H1 (cell line): ENCODE measurements at regions not wholly inside any gene's neighbourhood (a gene's known extent, or its start where the extent isn't known, plus 50 kb on each side); places are given as distances from the start of the nearest gene placed in this dataset.

Source experiments
- CTCF ChIA-PET: fragments of 300-600 bp; sonication (Branson Sonifier 250); formaldehyde crosslinking; loops from one replicate; lab custom pipeline; 2021; ENCODE audit not compliant: partially characterized antibody; lab: Charles Lee
- POLR2A ChIA-PET: fragments of 300-600 bp; sonication (Branson Sonifier 250); formaldehyde crosslinking; loops from one replicate; lab custom pipeline; 2021; ENCODE audit warnings: inconsistent platforms; ENCODE audit not compliant: partially characterized antibody; lab: Charles Lee
- DNase-seq, 2 experiments: peaks; one replicate each; pipeline versions ENCODE4 v3.0.0 to v3.0.0-alpha.2; 2010 to 2022; ENCODE audit warnings: low spot score in 2 of 2, low read depth in 1 of 2, mixed read lengths in 1 of 2
- FAIRE-seq: peaks from 2 replicates; lab custom pipeline; 2011; peaks lifted over from hg19 to GRCh38; lab: Jason Lieb, UNC
- H2AFZ ChIP-seq: 2 replicates; pipeline ENCODE4 v1.8.1; 2012; ENCODE audit warnings: low read length, inconsistent platforms
- H2AK5ac ChIP-seq: 2 replicates; pipeline ENCODE4 v1.6.1; 2013; ENCODE audit warnings: low read depth, low read length
- H2BK120ac ChIP-seq: replicated peaks from 2 replicates; pipeline ENCODE3; 2013; ENCODE audit warnings: low read depth, low read length, inconsistent platforms
- H2BK12ac ChIP-seq: 2 replicates; pipeline ENCODE4 v1.6.1; 2013; ENCODE audit warnings: low read depth, low read length
- H2BK15ac ChIP-seq: 2 replicates; pipeline ENCODE4 v1.6.1; 2013; ENCODE audit warnings: low read length
- H2BK20ac ChIP-seq: 2 replicates; pipeline ENCODE4 v1.6.1; 2013; ENCODE audit warnings: low read length
- H2BK5ac ChIP-seq: 2 replicates; pipeline ENCODE4 v1.6.1; 2013; ENCODE audit warnings: low read depth, low read length
- H3K14ac ChIP-seq: 2 replicates; pipeline ENCODE4 v1.6.1; 2013; ENCODE audit warnings: inconsistent platforms; ENCODE audit not compliant: insufficient read length
- H3K18ac ChIP-seq: 2 replicates; pipeline ENCODE4 v1.6.1; 2013; ENCODE audit warnings: low read length; ENCODE audit errors: extremely low read depth
- H3K23ac ChIP-seq: 2 replicates; pipeline ENCODE4 v1.6.1; 2013; ENCODE audit warnings: inconsistent platforms; ENCODE audit not compliant: insufficient read length
- H3K23me2 ChIP-seq: 2 replicates; pipeline ENCODE4 v1.6.1; 2013; ENCODE audit warnings: low read depth, low read length
- H3K27ac ChIP-seq: 2 replicates; pipeline ENCODE4 v1.6.1; 2011; ENCODE audit warnings: low read depth, low read length, inconsistent platforms
- H3K27me3 ChIP-seq, 4 experiments: replicated peaks in 1 of 4; 1 replicate in 1 of 4; 2 replicates in 3 of 4; pipeline versions ENCODE4 v1.6.1 to v1.8.1; 2011 to 2013; ENCODE audit warnings: low read length in 3 of 4, mild to moderate bottlenecking in 3 of 4, inconsistent platforms in 2 of 4, mixed read lengths in 2 of 4, moderate library complexity in 1 of 4; ENCODE audit not compliant: control insufficient read depth in 3 of 4, insufficient read depth in 3 of 4; ENCODE audit errors: extremely low read depth in 1 of 4
- H3K36me3 ChIP-seq, 4 experiments: 2 replicates each; pipeline versions ENCODE4 v1.6.1 to v1.8.1; 2011 to 2013; ENCODE audit warnings: mild to moderate bottlenecking in 4 of 4, low read length in 3 of 4, moderate library complexity in 2 of 4, control low read depth in 1 of 4, inconsistent platforms in 1 of 4; ENCODE audit not compliant: insufficient read depth in 4 of 4, control insufficient read depth in 2 of 4
- H3K4ac ChIP-seq: replicated peaks from 2 replicates; pipeline ENCODE3; 2013; ENCODE audit warnings: low read length, low read depth, mixed read lengths, inconsistent platforms; ENCODE audit not compliant: insufficient read length
- H3K4me1 ChIP-seq, 4 experiments: replicated peaks in 1 of 4; 1 replicate in 1 of 4; 2 replicates in 3 of 4; pipeline versions ENCODE4 v1.6.1 to v1.8.1; 2011 to 2013; ENCODE audit warnings: low read length in 3 of 4, inconsistent platforms in 2 of 4, mixed read lengths in 1 of 4; ENCODE audit not compliant: insufficient read depth in 4 of 4, control insufficient read depth in 3 of 4
- H3K4me2 ChIP-seq, 2 experiments: 2 replicates each; pipeline versions ENCODE4 v1.6.1 to v1.8.1; 2011 to 2013; ENCODE audit warnings: low read depth in 2 of 2, low read length in 2 of 2, control low read depth in 1 of 2, inconsistent platforms in 1 of 2, mild to moderate bottlenecking in 1 of 2; ENCODE audit not compliant: insufficient read depth in 1 of 2
- H3K4me3 ChIP-seq, 4 experiments: fragments of 200-600, 300-600 bp in 1 of 4; sonication (generic), shearing (Covaris generic), sonication (Bioruptor Twin) in 1 of 4; 2 replicates each; pipeline versions ENCODE4 v1.5.1 to v1.8.1; 2011 to 2016; ENCODE audit warnings: low read length in 4 of 4, low read depth in 3 of 4, control low read depth in 2 of 4, inconsistent platforms in 2 of 4, mild to moderate bottlenecking in 2 of 4, mixed read lengths in 1 of 4, moderate library complexity in 1 of 4; ENCODE audit not compliant: insufficient read depth in 2 of 4; ENCODE audit errors: extremely low read depth in 1 of 4
- H3K56ac ChIP-seq: replicated peaks from 2 replicates; pipeline ENCODE3; 2013; ENCODE audit warnings: low read depth, mild to moderate bottlenecking, mixed read lengths, low read length, inconsistent platforms; ENCODE audit not compliant: insufficient read length
- H3K79me1 ChIP-seq: 2 replicates; pipeline ENCODE4 v1.6.1; 2013; ENCODE audit warnings: low read depth, low read length, control low read depth
- H3K79me2 ChIP-seq, 2 experiments: 2 replicates each; pipeline versions ENCODE4 v1.6.1 to v1.8.1; 2012 to 2013; ENCODE audit warnings: low read length in 2 of 2, mild to moderate bottlenecking in 2 of 2, inconsistent platforms in 1 of 2; ENCODE audit not compliant: insufficient read depth in 2 of 2, control insufficient read depth in 1 of 2
- H3K9ac ChIP-seq, 4 experiments: replicated peaks in 1 of 4; 1 replicate in 1 of 4; 2 replicates in 3 of 4; pipeline versions ENCODE4 v1.6.1 to v1.8.1; 2011 to 2013; ENCODE audit warnings: low read depth in 3 of 4, low read length in 3 of 4, control low read depth in 2 of 4, mild to moderate bottlenecking in 2 of 4, moderate library complexity in 2 of 4, inconsistent platforms in 1 of 4; ENCODE audit errors: extremely low read depth in 1 of 4
- H3K9me3 ChIP-seq, 2 experiments: 2 replicates each; pipeline versions ENCODE4 v1.6.1 to v1.8.1; 2012 to 2013; ENCODE audit warnings: mild to moderate bottlenecking in 2 of 2, moderate library complexity in 2 of 2, control low read depth in 1 of 2, inconsistent platforms in 1 of 2, low read depth in 1 of 2, low read length in 1 of 2, mixed read lengths in 1 of 2; ENCODE audit not compliant: insufficient read depth in 2 of 2
- H4K20me1 ChIP-seq, 2 experiments: replicated peaks in 1 of 2; 2 replicates each; pipeline versions ENCODE3 to v1.8.1; 2011 to 2013; ENCODE audit warnings: inconsistent platforms in 2 of 2, low read length in 2 of 2, mild to moderate bottlenecking in 1 of 2; ENCODE audit not compliant: insufficient read depth in 2 of 2, control insufficient read depth in 1 of 2
- H4K5ac ChIP-seq: 2 replicates; pipeline ENCODE4 v1.6.1; 2013; ENCODE audit warnings: low read length, low read depth, mixed read lengths, inconsistent platforms; ENCODE audit not compliant: insufficient read length
- H4K8ac ChIP-seq: 2 replicates; pipeline ENCODE4 v1.8.0; 2013; ENCODE audit warnings: mild to moderate bottlenecking, moderate library complexity, low read length, inconsistent platforms; ENCODE audit not compliant: insufficient read depth; ENCODE audit errors: extremely low read depth
- H4K91ac ChIP-seq: replicated peaks from 2 replicates; pipeline ENCODE3; 2013; ENCODE audit warnings: low read length, mixed read lengths, inconsistent platforms; ENCODE audit not compliant: insufficient read length
- TAF1 ChIP-seq: IDR thresholded peaks from 2 replicates; pipeline ENCODE4 v1.6.1; 2011; ENCODE audit warnings: mild to moderate bottlenecking, low read depth, low read length
- ZNF274 ChIP-seq: IDR thresholded peaks from 2 replicates; pipeline ENCODE4 v1.7.0; 2012; ENCODE audit warnings: low read length, borderline replicate concordance; ENCODE audit errors: extremely low read depth

GRCh38 chr7:106456329-106456728 lies 171.5 kb upstream of the NAMPT start:
- H4K91ac ChIP-seq = no peak overlapping the region
- H2AFZ ChIP-seq = no peak overlapping the region

More at GRCh38 chr7:106456329-106456728, 171.5 kb upstream of the NAMPT start:
- H3K4me1 ChIP-seq = no peaks in the 10 kb centered on the region
- H3K4me3 ChIP-seq = no peak overlapping the region
- H2BK12ac ChIP-seq = no peak overlapping the region
- H3K36me3 ChIP-seq = no peaks in the 10 kb centered on the region; a peak in 1 of 8 replicates
- TF ChIP-seq ZNF274 (no peak), TAF1 (no peak)
- no peaks in the 10 kb centered on the region for H3K79me1 ChIP-seq
- H2BK15ac ChIP-seq = no peak overlapping the region
- no peak for DNase-seq
- H3K9me3 ChIP-seq = peaks cover 15 to 21% of the 10 kb centered on the region in 2 experiments
- ChIA-PET CTCF (no interaction called here), POLR2A (no interaction called here)
- H3K18ac ChIP-seq = no peak overlapping the region
- H3K79me2 ChIP-seq = no peaks in the 10 kb centered on the region
- H4K8ac ChIP-seq = no peak overlapping the region
- H3K27me3 ChIP-seq = no peaks in the 10 kb centered on the region
- H2BK120ac ChIP-seq = no peak overlapping the region
- H2BK20ac ChIP-seq = no peak overlapping the region
- H3K27ac ChIP-seq = no peak overlapping the region
- H3K14ac ChIP-seq = no peak overlapping the region
- H3K4ac ChIP-seq = no peak overlapping the region
- no peaks in the 10 kb centered on the region for H3K23me2 ChIP-seq
- H2BK5ac ChIP-seq = no peak overlapping the region
- H2AK5ac ChIP-seq = no peak overlapping the region
- no peak for FAIRE-seq
- no peak overlapping the region for H3K4me2 ChIP-seq
- H3K9ac ChIP-seq = no peak overlapping the region
- no peaks in the 10 kb centered on the region for H4K20me1 ChIP-seq
- no peak overlapping the region for H4K5ac ChIP-seq
- H3K23ac ChIP-seq = no peak overlapping the region
- H3K56ac ChIP-seq = no peak overlapping the region
